ENCODE measurements at regions not wholly inside any gene's neighbourhood (a gene's known extent, or its start where the extent isn't known, plus 50 kb on each side); places are given as distances from the start of the nearest gene placed in this dataset.

GRCh38 chr16:6970171-6970857 lies 362.3 kb upstream of the RBFOX1 start:
- no peaks in the 10 kb centered on the region for H3K36me3 ChIP-seq
- ATAC-seq (no peak), DNase-seq (no peak)
- H3K4me3 ChIP-seq: no peak overlapping the region
- H3K4me1 ChIP-seq: no peaks in the 10 kb centered on the region
- peaks cover 0 to 13% (median 0%) of the 10 kb centered on the region in 9 donors for H3K27me3 ChIP-seq
- WGBS, 4 donors: 74 to 89% (median 82%) methylated on average over 3 of the region's 3 CpGs
- no peaks in the 10 kb centered on the region for H3K9me3 ChIP-seq
- TF ChIP-seq CTCF (IDR thresholded peaks at IDR 0.05): no peak
- no peak for TF ChIP-seq POLR2A (IDR thresholded peaks at IDR 0.05)
- intact Hi-C loops (cut with DNase I): no loop called here
- no peak overlapping the region for H3K27ac ChIP-seq

GRCh38 chr16:6969594-6969993 lies 363.1 kb upstream of the RBFOX1 start:
- H3K27ac ChIP-seq: no peak overlapping the region
- DNase-seq: no peak
- TF ChIP-seq POLR2A (IDR thresholded peaks at IDR 0.05): no peak
- H3K9me3 ChIP-seq: no peaks in the 10 kb centered on the region
- no peaks in the 10 kb centered on the region for H3K4me1 ChIP-seq
- H3K36me3 ChIP-seq: no peaks in the 10 kb centered on the region
- ATAC-seq: no peak
- WGBS, 4 donors: 61 to 74% (median 73%) methylated on average over 5 of the region's 5 CpGs
- H3K27me3 ChIP-seq: peaks cover 0 to 13% (median 0%) of the 10 kb centered on the region in 9 donors
- intact Hi-C loops (cut with DNase I): no loop called here
- no peak overlapping the region for H3K4me3 ChIP-seq

GRCh38 chr16:6967796-6968320 lies 364.8 kb upstream of the RBFOX1 start:
- ATAC-seq (no peak), DNase-seq (no peak)
- WGBS, 4 donors: 36 to 46% (median 42%) methylated on average over 10 of the region's 10 CpGs
- H3K4me1 ChIP-seq: no peaks in the 10 kb centered on the region
- H3K36me3 ChIP-seq: no peaks in the 10 kb centered on the region
- no peaks in the 10 kb centered on the region for H3K9me3 ChIP-seq
- H3K27me3 ChIP-seq: peaks cover 0 to 13% (median 0%) of the 10 kb centered on the region in 9 donors
- no peak overlapping the region for H3K4me3 ChIP-seq
- no peak for TF ChIP-seq CTCF (IDR thresholded peaks at IDR 0.05)
- TF ChIP-seq POLR2A (IDR thresholded peaks at IDR 0.05): no peak
- intact Hi-C loops (cut with DNase I): no loop called here
- H3K27ac ChIP-seq: no peak overlapping the region

- Histone ChIP-seq H3K36me3 (no peaks in the 10 kb centered on the region), H3K9me3 (no peaks in the 10 kb centered on the region), H3K27ac (no peak overlapping the region), H3K27me3 (peaks cover 0 to 13% (median 0%) of the 10 kb centered on the region in 9 donors), H3K4me1 (no peaks in the 10 kb centered on the region), H3K4me3 (no peak overlapping the region)
- WGBS, 4 donors: 52 to 69% (median 61%) methylated on average over 1 of the region's 1 CpG
- TF ChIP-seq POLR2A (IDR thresholded peaks at IDR 0.05): no peak
- no peak for TF ChIP-seq CTCF (IDR thresholded peaks at IDR 0.05)
- no peak for DNase-seq
- ATAC-seq: no peak
- intact Hi-C loops (cut with DNase I): no loop called here
These were observed 365.7 kb upstream of the RBFOX1 start for GRCh38 chr16:6966925-6967324.

Measured in heart left ventricle (tissue), 16 donors.